ENCODE measurements at regions not wholly inside any gene's neighbourhood (a gene's known extent, or its start where the extent isn't known, plus 50 kb on each side); places are given as distances from the start of the nearest gene placed in this dataset.

DNA sequence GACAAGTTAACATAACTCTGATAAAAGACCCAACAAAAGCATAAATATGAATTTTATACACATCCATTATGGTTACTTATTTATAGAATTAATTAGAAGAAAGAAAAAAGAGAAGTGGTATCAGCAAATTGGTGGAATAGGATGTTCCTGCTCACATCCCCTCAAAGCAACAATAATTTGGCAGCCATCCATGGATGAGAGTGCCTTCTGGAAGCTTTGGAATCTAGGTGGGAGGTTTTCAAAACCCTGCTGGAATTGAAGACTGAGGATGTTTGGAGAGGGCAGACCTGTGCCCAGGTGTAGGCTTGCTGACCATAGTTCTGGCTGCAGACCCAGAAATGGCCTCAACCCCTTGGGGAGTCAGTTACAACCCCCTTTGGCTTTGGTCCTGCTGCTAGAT is 91.2 kb downstream of the EDEM1 start:
- Mint-ChIP-seq H3K4me3 (no peak overlapping the region), H3K27me3 (peaks cover 0 to 4% (median 0%) of the 10 kb centered on the region in 5 donors), H3K9me3 (peaks cover 3 to 41% (median 19%) of the 10 kb centered on the region in 11 donors), H3K27ac (no peak overlapping the region), H3K36me3 (peaks cover 0 to 9% (median 0%) of the 10 kb centered on the region in 5 donors), H3K4me1 (no peaks in the 10 kb centered on the region)
- H3K4me1 ChIP-seq (ENCODE audit: control insufficient read depth in 2 of 2, insufficient read depth in 2 of 2, low read length in 2 of 2), result no peaks in the 10 kb centered on the region
- no peak for ATAC-seq
- no peaks in the 10 kb centered on the region for H3K27me3 ChIP-seq (ENCODE audit: control insufficient read depth in 2 of 2, insufficient read depth in 2 of 2, low read length in 2 of 2)
- no peak overlapping the region for H3K27ac ChIP-seq (ENCODE audit: low read depth, low read length)
- DNase-seq, result no peak
- CTCF ChIA-PET, result no interaction called here
- POLR2A ChIA-PET, result no interaction called here
- H3K36me3 ChIP-seq (ENCODE audit: control insufficient read depth in 2 of 3, insufficient read depth in 3 of 3, low read length in 3 of 3), result no peaks in the 10 kb centered on the region
- intact Hi-C loops (cut with micrococcal nuclease), result no loop called here
- no peaks in the 10 kb centered on the region for H3K9me3 ChIP-seq (ENCODE audit: control insufficient read depth in 2 of 3, low read length in 3 of 3)
- no peak overlapping the region for H3K4me3 ChIP-seq (ENCODE audit: low read length)

DNA sequence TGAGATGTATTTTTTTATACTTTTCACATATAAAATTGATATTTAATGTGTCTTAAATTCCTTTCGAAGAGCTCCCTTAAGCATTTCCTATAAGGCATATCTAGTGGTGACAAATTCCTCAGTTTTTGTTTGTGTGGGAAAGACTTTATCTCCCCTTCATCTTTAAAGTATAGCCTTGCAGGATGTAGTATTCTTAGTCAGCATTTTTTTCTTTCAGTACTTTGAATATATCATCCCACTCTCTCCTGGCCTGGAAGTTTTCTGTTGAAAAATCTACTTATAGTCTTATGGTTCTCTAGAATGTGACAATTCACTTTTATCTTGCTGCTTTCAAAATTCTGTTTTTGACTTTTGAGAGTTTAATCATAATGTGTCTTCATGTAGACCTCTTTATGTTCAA is 95.2 kb downstream of the EDEM1 start:
- ATAC-seq, result no peak
- Histone ChIP-seq H3K36me3 (ENCODE audit: control insufficient read depth in 2 of 3, insufficient read depth in 3 of 3, low read length in 3 of 3) (no peaks in the 10 kb centered on the region), H3K27me3 (ENCODE audit: control insufficient read depth in 2 of 2, insufficient read depth in 2 of 2, low read length in 2 of 2) (no peaks in the 10 kb centered on the region), H3K4me1 (ENCODE audit: control insufficient read depth in 2 of 2, insufficient read depth in 2 of 2, low read length in 2 of 2) (no peaks in the 10 kb centered on the region), H3K27ac (ENCODE audit: low read depth, low read length) (no peak overlapping the region), H3K9me3 (ENCODE audit: control insufficient read depth in 2 of 3, low read length in 3 of 3) (no peaks in the 10 kb centered on the region), H3K4me3 (ENCODE audit: low read length) (no peak overlapping the region)
- DNase-seq, result no peak
- Mint-ChIP-seq H3K36me3 (peaks cover 0 to 9% (median 0%) of the 10 kb centered on the region in 5 donors), H3K27ac (no peak overlapping the region), H3K4me1 (no peaks in the 10 kb centered on the region), H3K9me3 (peaks cover 3 to 73% (median 31%) of the 10 kb centered on the region in 11 donors), H3K27me3 (peaks cover 0 to 12% (median 4%) of the 10 kb centered on the region in 5 donors), H3K4me3 (no peak overlapping the region)
- intact Hi-C loops (cut with micrococcal nuclease), result no loop called here
- ChIA-PET POLR2A (no interaction called here), CTCF (no interaction called here)

- no peaks in the 10 kb centered on the region for H3K4me1 Mint-ChIP-seq
- no peaks in the 10 kb centered on the region for H3K4me1 ChIP-seq (ENCODE audit: control insufficient read depth in 2 of 2, insufficient read depth in 2 of 2, low read length in 2 of 2)
- ChIA-PET POLR2A (no interaction called here), CTCF (no interaction called here)
- H3K4me3 ChIP-seq (ENCODE audit: low read length), result no peak overlapping the region
- H3K27me3 ChIP-seq (ENCODE audit: control insufficient read depth in 2 of 2, insufficient read depth in 2 of 2, low read length in 2 of 2), result no peaks in the 10 kb centered on the region
- H3K36me3 ChIP-seq (ENCODE audit: control insufficient read depth in 2 of 3, insufficient read depth in 3 of 3, low read length in 3 of 3), result no peaks in the 10 kb centered on the region
- intact Hi-C loops (cut with micrococcal nuclease), result no loop called here
- no peaks in the 10 kb centered on the region for H3K9me3 ChIP-seq (ENCODE audit: control insufficient read depth in 2 of 3, low read length in 3 of 3)
- no peak overlapping the region for H3K4me3 Mint-ChIP-seq
- no peak for ATAC-seq
- DNase-seq, result no peak
- H3K27ac ChIP-seq (ENCODE audit: low read depth, low read length), result no peak overlapping the region
- H3K9me3 Mint-ChIP-seq, result peaks cover 6 to 63% (median 26%) of the 10 kb centered on the region in 11 donors
- H3K27ac Mint-ChIP-seq, result no peak overlapping the region
- H3K36me3 Mint-ChIP-seq, result peaks cover 0 to 14% (median 9%) of the 10 kb centered on the region in 5 donors
- peaks cover 4 to 24% (median 17%) of the 10 kb centered on the region in 5 donors for H3K27me3 Mint-ChIP-seq
These were observed 97.9 kb downstream of the EDEM1 start for GRCh38 chr3:5285439-5285838.

- ATAC-seq (no peak), DNase-seq (no peak)
- Mint-ChIP-seq H3K4me1 (no peaks in the 10 kb centered on the region), H3K4me3 (no peak overlapping the region), H3K9me3 (peaks cover 0 to 31% (median 15%) of the 10 kb centered on the region in 11 donors), H3K36me3 (peaks cover 0 to 9% (median 5%) of the 10 kb centered on the region in 5 donors), H3K27ac (no peak overlapping the region), H3K27me3 (peaks cover 8 to 28% (median 17%) of the 10 kb centered on the region in 5 donors)
- Histone ChIP-seq H3K27me3 (ENCODE audit: control insufficient read depth in 2 of 2, insufficient read depth in 2 of 2, low read length in 2 of 2) (no peaks in the 10 kb centered on the region), H3K4me3 (ENCODE audit: low read length) (no peak overlapping the region), H3K36me3 (ENCODE audit: control insufficient read depth in 2 of 3, insufficient read depth in 3 of 3, low read length in 3 of 3) (no peaks in the 10 kb centered on the region), H3K9me3 (ENCODE audit: control insufficient read depth in 2 of 3, low read length in 3 of 3) (no peaks in the 10 kb centered on the region), H3K4me1 (ENCODE audit: control insufficient read depth in 2 of 2, insufficient read depth in 2 of 2, low read length in 2 of 2) (no peaks in the 10 kb centered on the region), H3K27ac (ENCODE audit: low read depth, low read length) (no peak overlapping the region)
- intact Hi-C loops (cut with micrococcal nuclease), result no loop called here
- CTCF ChIA-PET, result no interaction called here
- POLR2A ChIA-PET, result no interaction called here
These were observed 103.4 kb downstream of the EDEM1 start for GRCh38 chr3:5290915-5291314.

DNA sequence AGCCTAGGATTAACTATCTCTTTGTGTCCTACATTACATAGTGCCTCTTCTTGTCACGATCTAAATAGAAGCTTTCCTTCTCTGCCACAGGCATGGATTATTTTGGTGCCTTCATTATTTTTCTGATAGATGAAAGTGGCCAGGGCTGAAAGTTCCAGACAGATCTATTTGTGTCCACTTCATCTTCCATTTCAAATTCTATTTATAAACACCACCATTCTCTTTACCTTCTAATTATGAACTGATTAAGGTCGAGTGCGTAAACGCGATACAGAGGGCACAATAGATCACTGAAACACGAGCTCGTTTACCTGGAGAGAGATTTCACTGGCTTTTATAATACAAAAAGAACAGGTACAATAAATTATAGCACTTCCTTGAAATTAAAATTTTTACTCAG is 105.0 kb downstream of the EDEM1 start:
- ChIA-PET POLR2A (no interaction called here), CTCF (no interaction called here)
- no peaks in the 10 kb centered on the region for H3K27me3 ChIP-seq (ENCODE audit: control insufficient read depth in 2 of 2, insufficient read depth in 2 of 2, low read length in 2 of 2)
- Mint-ChIP-seq H3K27me3 (peaks cover 8 to 23% (median 17%) of the 10 kb centered on the region in 5 donors), H3K27ac (no peak overlapping the region), H3K4me1 (no peaks in the 10 kb centered on the region), H3K36me3 (peaks cover 0 to 9% (median 5%) of the 10 kb centered on the region in 5 donors), H3K4me3 (no peak overlapping the region), H3K9me3 (peaks cover 0 to 20% (median 7%) of the 10 kb centered on the region in 11 donors)
- H3K36me3 ChIP-seq (ENCODE audit: control insufficient read depth in 2 of 3, insufficient read depth in 3 of 3, low read length in 3 of 3), result no peaks in the 10 kb centered on the region
- no peaks in the 10 kb centered on the region for H3K4me1 ChIP-seq (ENCODE audit: control insufficient read depth in 2 of 2, insufficient read depth in 2 of 2, low read length in 2 of 2)
- DNase-seq, result no peak
- H3K27ac ChIP-seq (ENCODE audit: low read depth, low read length), result no peak overlapping the region
- intact Hi-C loops (cut with micrococcal nuclease), result no loop called here
- no peak overlapping the region for H3K4me3 ChIP-seq (ENCODE audit: low read length)
- ATAC-seq, result no peak
- H3K9me3 ChIP-seq (ENCODE audit: control insufficient read depth in 2 of 3, low read length in 3 of 3), result no peaks in the 10 kb centered on the region

DNA sequence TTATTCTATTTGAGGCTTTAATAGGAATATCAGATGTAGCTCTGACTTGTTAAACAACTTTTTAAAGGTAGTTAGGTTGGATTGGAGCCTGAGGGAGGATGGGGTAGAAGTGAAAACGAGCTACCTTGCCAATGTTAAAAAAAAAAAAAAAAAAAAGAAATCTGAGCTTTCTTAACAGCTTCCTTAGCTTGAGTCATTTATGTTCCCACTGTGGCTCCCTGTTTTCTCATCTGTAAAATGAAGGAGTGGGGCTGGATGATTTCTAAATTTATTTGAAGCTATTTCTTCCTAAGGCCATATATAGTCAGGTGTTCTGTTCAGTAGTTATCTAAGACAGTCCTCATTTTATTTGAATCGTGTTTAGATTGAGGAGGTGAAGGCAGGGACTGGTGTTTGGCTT is 105.7 kb downstream of the EDEM1 start:
- DNase-seq, result no peak
- Mint-ChIP-seq H3K4me3 (no peak overlapping the region), H3K27ac (no peak overlapping the region), H3K9me3 (peaks cover 0 to 13% (median 4%) of the 10 kb centered on the region in 11 donors), H3K36me3 (peaks cover 0 to 6% (median 5%) of the 10 kb centered on the region in 5 donors), H3K27me3 (peaks cover 6 to 18% (median 10%) of the 10 kb centered on the region in 5 donors), H3K4me1 (peaks cover 0 to 4% (median 0%) of the 10 kb centered on the region in 7 donors)
- Histone ChIP-seq H3K36me3 (ENCODE audit: control insufficient read depth in 2 of 3, insufficient read depth in 3 of 3, low read length in 3 of 3) (no peaks in the 10 kb centered on the region), H3K4me1 (ENCODE audit: control insufficient read depth in 2 of 2, insufficient read depth in 2 of 2, low read length in 2 of 2) (no peaks in the 10 kb centered on the region), H3K27ac (ENCODE audit: low read depth, low read length) (no peak overlapping the region), H3K4me3 (ENCODE audit: low read length) (no peak overlapping the region), H3K9me3 (ENCODE audit: control insufficient read depth in 2 of 3, low read length in 3 of 3) (no peaks in the 10 kb centered on the region), H3K27me3 (ENCODE audit: control insufficient read depth in 2 of 2, insufficient read depth in 2 of 2, low read length in 2 of 2) (no peaks in the 10 kb centered on the region)
- intact Hi-C loops (cut with micrococcal nuclease), result no loop called here
- ChIA-PET CTCF (no interaction called here), POLR2A (no interaction called here)
- no peak for ATAC-seq

DNA sequence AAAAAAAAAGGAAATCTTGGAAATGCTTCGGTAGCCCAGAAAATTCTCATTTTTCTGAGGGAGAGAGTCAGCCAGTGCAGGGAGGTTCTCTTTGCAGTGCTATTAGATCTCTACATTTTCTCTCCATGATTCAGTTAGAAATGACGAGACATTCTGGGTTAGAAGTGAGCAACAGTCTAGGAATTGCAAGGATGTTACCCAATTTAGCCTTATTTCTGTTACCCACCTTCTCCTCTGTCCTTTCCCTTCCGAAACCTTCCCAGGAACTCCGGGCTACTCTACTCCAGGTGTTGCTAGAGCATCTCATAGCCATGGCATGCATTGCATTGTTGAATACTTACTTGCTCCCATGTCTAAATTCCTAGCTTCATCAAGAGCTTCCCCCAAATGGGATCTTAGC is 106.8 kb downstream of the EDEM1 start:
- POLR2A ChIA-PET, result no interaction called here
- CTCF ChIA-PET, result no interaction called here
- no peak overlapping the region for H3K27ac Mint-ChIP-seq
- H3K4me1 ChIP-seq (ENCODE audit: control insufficient read depth in 2 of 2, insufficient read depth in 2 of 2, low read length in 2 of 2), result no peaks in the 10 kb centered on the region
- peaks cover 3 to 9% (median 3%) of the 10 kb centered on the region in 5 donors for H3K27me3 Mint-ChIP-seq
- H3K9me3 ChIP-seq (ENCODE audit: control insufficient read depth in 2 of 3, low read length in 3 of 3), result no peaks in the 10 kb centered on the region
- no peaks in the 10 kb centered on the region for H3K27me3 ChIP-seq (ENCODE audit: control insufficient read depth in 2 of 2, insufficient read depth in 2 of 2, low read length in 2 of 2)
- no peak for DNase-seq
- H3K36me3 ChIP-seq (ENCODE audit: control insufficient read depth in 2 of 3, insufficient read depth in 3 of 3, low read length in 3 of 3), result no peaks in the 10 kb centered on the region
- no peak overlapping the region for H3K4me3 Mint-ChIP-seq
- H3K4me3 ChIP-seq (ENCODE audit: low read length), result no peak overlapping the region
- peaks cover 0 to 3% (median 0%) of the 10 kb centered on the region in 5 donors for H3K36me3 Mint-ChIP-seq
- intact Hi-C loops (cut with micrococcal nuclease), result no loop called here
- H3K9me3 Mint-ChIP-seq, result peaks cover 0 to 6% (median 2%) of the 10 kb centered on the region in 11 donors
- ATAC-seq, result no peak
- peaks cover 0 to 4% (median 0%) of the 10 kb centered on the region in 7 donors for H3K4me1 Mint-ChIP-seq
- no peak overlapping the region for H3K27ac ChIP-seq (ENCODE audit: low read depth, low read length)

Data from naive thymus-derived CD4-positive, alpha-beta T cell (primary cell).